ENCODE measurements at regions not wholly inside any gene's neighbourhood (a gene's known extent, or its start where the extent isn't known, plus 50 kb on each side); places are given as distances from the start of the nearest gene placed in this dataset.

GRCh38 chr2:150981826-150982225, 279.8 kb downstream of the RBM43 start:
- no peak for TF ChIP-seq POLR2A (IDR thresholded peaks at IDR 0.05)
- TF ChIP-seq CTCF (IDR thresholded peaks at IDR 0.05) = no peak
